Mesenchymal stem cell (in vitro differentiated cells and primary cell): ENCODE measurements at regions not wholly inside any gene's neighbourhood (a gene's known extent, or its start where the extent isn't known, plus 50 kb on each side); places are given as distances from the start of the nearest gene placed in this dataset.

ENCODE experiments used
- DNase-seq: peaks from one replicate; pipeline ENCODE4 v3.0.0-alpha.2; 2013
- H2AFZ ChIP-seq: one replicate; pipeline ENCODE4 v1.6.1; 2013; ENCODE audit warnings: low read depth, mild to moderate bottlenecking, control low read depth, inconsistent platforms, low read length, moderate library complexity
- H2AK5ac ChIP-seq: 2 replicates; pipeline ENCODE4 v1.6.1; 2013; ENCODE audit warnings: low read length, moderate library complexity, mild to moderate bottlenecking, inconsistent platforms; ENCODE audit not compliant: severe bottlenecking
- H2BK120ac ChIP-seq: one replicate; pipeline ENCODE4 v1.6.1; 2013; ENCODE audit warnings: low read depth, mild to moderate bottlenecking, inconsistent platforms, low read length, moderate library complexity
- H2BK12ac ChIP-seq, 2 experiments: one replicate each; pipeline ENCODE4 v1.6.1; 2013; ENCODE audit warnings: inconsistent platforms in 2 of 2, low read length in 2 of 2, mild to moderate bottlenecking in 2 of 2, moderate library complexity in 2 of 2, control low read depth in 1 of 2
- H2BK15ac ChIP-seq: one replicate; pipeline ENCODE4 v1.6.1; 2013; ENCODE audit warnings: mild to moderate bottlenecking, low read depth, inconsistent platforms; ENCODE audit not compliant: poor library complexity, severe bottlenecking
- H2BK5ac ChIP-seq: 2 replicates; pipeline ENCODE4 v1.6.1; 2013; ENCODE audit warnings: low read depth, mild to moderate bottlenecking, low read length, control low read depth, inconsistent platforms; ENCODE audit not compliant: poor library complexity, severe bottlenecking
- H3K14ac ChIP-seq, 2 experiments: one replicate each; pipeline ENCODE4 v1.6.1; 2013; ENCODE audit warnings: inconsistent platforms in 2 of 2, low read length in 2 of 2, control low read depth in 1 of 2, mild to moderate bottlenecking in 1 of 2, moderate library complexity in 1 of 2
- H3K18ac ChIP-seq, 2 experiments: one replicate each; pipeline ENCODE4 v1.6.1; 2013; ENCODE audit warnings: inconsistent platforms in 2 of 2, low read length in 2 of 2, control low read depth in 1 of 2, low read depth in 1 of 2, mild to moderate bottlenecking in 1 of 2
- H3K23ac ChIP-seq, 2 experiments: one replicate each; pipeline ENCODE4 v1.6.1; 2013; ENCODE audit warnings: inconsistent platforms in 2 of 2, low read length in 2 of 2, mild to moderate bottlenecking in 2 of 2, moderate library complexity in 2 of 2, control low read depth in 1 of 2
- H3K27ac ChIP-seq: 2 replicates; pipeline ENCODE4 v1.5.1; 2013; ENCODE audit warnings: mild to moderate bottlenecking, moderate library complexity, low read length, control low read depth, inconsistent platforms; ENCODE audit not compliant: poor library complexity, severe bottlenecking
- H3K27me3 ChIP-seq, 2 experiments: 2 replicates each; pipeline versions ENCODE4 v1.6.1 to v1.7.0; 2013; ENCODE audit warnings: low read length in 2 of 2, mild to moderate bottlenecking in 2 of 2, moderate library complexity in 2 of 2, control low read depth in 1 of 2, inconsistent platforms in 1 of 2; ENCODE audit not compliant: control insufficient read depth in 1 of 2, insufficient read depth in 1 of 2
- H3K36me3 ChIP-seq, 2 experiments: 2 replicates each; pipeline versions ENCODE4 v1.6.1 to v1.7.0; 2013; ENCODE audit warnings: low read length in 2 of 2, control low read depth in 1 of 2, inconsistent platforms in 1 of 2, low read depth in 1 of 2, mild to moderate bottlenecking in 1 of 2; ENCODE audit not compliant: insufficient read depth in 2 of 2, control insufficient read depth in 1 of 2
- H3K4ac ChIP-seq, 2 experiments: one replicate each; pipeline ENCODE4 v1.6.1; 2013; ENCODE audit warnings: inconsistent platforms in 2 of 2, low read length in 2 of 2, mild to moderate bottlenecking in 2 of 2, moderate library complexity in 2 of 2, control low read depth in 1 of 2, low read depth in 1 of 2
- H3K4me1 ChIP-seq: 2 replicates; pipeline ENCODE4 v1.6.1; 2013; ENCODE audit warnings: low read depth, low read length, control low read depth; ENCODE audit not compliant: control insufficient read depth, insufficient read depth
- H3K4me2 ChIP-seq: 2 replicates; pipeline ENCODE4 v1.6.1; 2013; ENCODE audit warnings: low read length, mild to moderate bottlenecking, inconsistent platforms; ENCODE audit not compliant: poor library complexity, severe bottlenecking
- H3K4me3 ChIP-seq, 2 experiments: 2 replicates each; pipeline versions ENCODE4 v1.5.1 to v1.7.0; 2013; ENCODE audit warnings: low read length in 2 of 2, mild to moderate bottlenecking in 2 of 2, control low read depth in 1 of 2, low read depth in 1 of 2; ENCODE audit not compliant: insufficient read depth in 1 of 2
- H3K79me1 ChIP-seq: replicated peaks from 2 replicates; pipeline ENCODE4 v1.6.1; 2013; ENCODE audit warnings: mild to moderate bottlenecking, control low read depth, low read length, inconsistent platforms; ENCODE audit not compliant: poor library complexity, severe bottlenecking
- H3K9ac ChIP-seq: 2 replicates; pipeline ENCODE4 v1.7.0; 2013; ENCODE audit warnings: mild to moderate bottlenecking, low read length, moderate library complexity
- H3K9me3 ChIP-seq: 2 replicates; pipeline ENCODE4 v1.7.0; 2013; ENCODE audit warnings: mild to moderate bottlenecking, low read length; ENCODE audit not compliant: control insufficient read depth
- H4K8ac ChIP-seq: one replicate; pipeline ENCODE4 v1.6.1; 2013; ENCODE audit warnings: inconsistent platforms, mild to moderate bottlenecking, low read length, moderate library complexity
- H4K91ac ChIP-seq: one replicate; pipeline ENCODE4 v1.6.1; 2013; ENCODE audit warnings: mild to moderate bottlenecking, low read length, inconsistent platforms
- WGBS: methylation state at CpG from one replicate; pipeline ENCODE4 v1.1.7; 2013; ENCODE audit warnings: mixed read lengths; 5-methylcytosine and 5-hydroxymethylcytosine counted together

DNA sequence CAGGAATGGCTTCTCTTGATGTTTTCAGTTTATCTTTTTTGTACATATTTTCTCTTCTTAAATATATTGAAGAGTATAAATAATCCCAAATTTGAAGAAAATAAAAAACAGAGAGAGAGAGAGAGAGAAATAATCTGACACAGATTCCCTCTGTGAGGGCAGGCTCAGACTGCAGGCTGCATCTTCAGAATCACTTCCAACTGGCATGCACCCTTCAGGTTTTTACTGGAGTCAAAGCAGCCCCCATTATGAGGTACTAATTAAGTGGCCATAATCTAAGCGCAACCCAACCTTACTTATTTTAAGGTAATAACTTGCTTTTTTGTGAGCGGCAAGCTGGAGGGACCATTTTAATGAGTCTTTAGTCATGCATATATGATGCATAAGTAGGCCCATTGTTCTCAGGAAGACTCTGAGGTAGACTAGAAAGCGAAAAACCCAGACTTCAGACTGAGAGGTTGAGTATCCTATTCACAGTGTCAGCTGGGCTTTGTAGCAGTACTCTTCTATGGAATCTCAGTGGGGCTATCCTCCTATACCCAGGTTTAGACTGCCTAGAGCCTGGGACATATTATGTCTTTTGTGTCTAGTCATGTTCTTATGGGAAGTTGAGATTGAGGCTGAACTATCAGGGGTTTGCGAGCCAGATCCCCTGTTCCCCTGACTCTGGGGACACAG, 167.4 kb downstream of the SP3 start:
- no peak overlapping the region for H3K23ac ChIP-seq
- H3K14ac ChIP-seq: no peak overlapping the region
- no peak overlapping the region for H4K91ac ChIP-seq
- no peak overlapping the region for H2AK5ac ChIP-seq
- no peaks in the 10 kb centered on the region for H3K4me1 ChIP-seq
- WGBS: 93% methylated on average over 3 of the region's 4 CpGs
- H2BK15ac ChIP-seq: no peak overlapping the region
- no peak overlapping the region for H2BK12ac ChIP-seq
- no peak overlapping the region for H3K9ac ChIP-seq
- no peak overlapping the region for H3K4me3 ChIP-seq
- no peak for DNase-seq
- no peak overlapping the region for H2BK120ac ChIP-seq
- H3K4me2 ChIP-seq: no peak overlapping the region
- no peak overlapping the region for H2BK5ac ChIP-seq
- H3K36me3 ChIP-seq: no peaks in the 10 kb centered on the region
- no peaks in the 10 kb centered on the region for H3K9me3 ChIP-seq
- no peak overlapping the region for H2AFZ ChIP-seq
- H4K8ac ChIP-seq: no peak overlapping the region
- H3K4ac ChIP-seq: no peak overlapping the region
- H3K18ac ChIP-seq: no peak overlapping the region
- no peaks in the 10 kb centered on the region for H3K27me3 ChIP-seq
- no peak overlapping the region for H3K27ac ChIP-seq
- H3K79me1 ChIP-seq: no peaks in the 10 kb centered on the region

DNA sequence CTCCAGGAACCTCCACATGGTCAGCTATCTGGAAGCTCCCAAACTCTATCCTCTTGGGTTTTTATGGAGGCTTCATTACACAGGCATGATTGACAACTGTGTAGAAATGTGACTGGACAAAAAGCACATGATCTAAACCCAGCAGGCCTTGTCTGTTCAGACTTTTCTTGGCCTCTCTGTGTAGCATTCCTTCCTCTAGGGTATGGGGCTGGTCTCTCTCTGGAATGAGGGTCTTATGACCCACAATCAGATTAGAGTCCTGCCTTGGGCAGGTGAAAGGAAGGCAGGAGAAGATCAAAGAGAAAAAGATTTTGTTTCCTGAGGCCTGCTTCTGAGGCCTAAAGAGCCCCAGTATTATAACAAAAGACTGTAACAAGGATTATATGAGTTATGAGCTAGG, 162.7 kb downstream of the SP3 start:
- H3K4me1 ChIP-seq: no peaks in the 10 kb centered on the region
- H3K9ac ChIP-seq: no peak overlapping the region
- no peak overlapping the region for H2BK5ac ChIP-seq
- no peaks in the 10 kb centered on the region for H3K36me3 ChIP-seq
- no peak overlapping the region for H3K18ac ChIP-seq
- H3K23ac ChIP-seq: no peak overlapping the region
- H2AFZ ChIP-seq: no peak overlapping the region
- H3K9me3 ChIP-seq: no peaks in the 10 kb centered on the region
- H3K4me2 ChIP-seq: no peak overlapping the region
- H3K14ac ChIP-seq: no peak overlapping the region
- no peak overlapping the region for H3K4me3 ChIP-seq
- no peak overlapping the region for H4K8ac ChIP-seq
- no peak overlapping the region for H2BK120ac ChIP-seq
- H3K79me1 ChIP-seq: no peaks in the 10 kb centered on the region
- no peak overlapping the region for H4K91ac ChIP-seq
- H3K4ac ChIP-seq: no peak overlapping the region
- H2AK5ac ChIP-seq: no peak overlapping the region
- no peak overlapping the region for H2BK12ac ChIP-seq
- no peak for DNase-seq
- H2BK15ac ChIP-seq: no peak overlapping the region
- H3K27ac ChIP-seq: no peak overlapping the region
- peaks cover 0 to 4% of the 10 kb centered on the region in 2 experiments for H3K27me3 ChIP-seq

DNA sequence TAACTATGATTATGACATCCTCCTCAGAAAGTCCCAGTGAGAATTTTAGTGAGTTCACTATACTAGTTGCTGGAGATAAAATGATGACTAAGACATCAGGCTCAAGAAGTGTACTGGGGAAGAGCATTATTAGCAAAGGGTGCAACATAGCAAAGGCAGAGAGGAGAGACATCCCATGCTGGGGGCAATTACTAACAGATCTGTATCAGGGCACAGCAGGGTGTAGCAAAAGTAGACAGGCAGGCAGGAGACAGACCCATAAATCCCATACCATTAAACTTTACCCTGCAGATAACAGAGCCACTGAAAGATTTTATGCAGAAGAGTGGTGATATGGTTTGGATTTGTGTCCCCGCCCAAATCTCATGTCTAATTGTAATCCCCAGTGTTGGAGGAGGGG, 161.7 kb downstream of the SP3 start:
- Histone ChIP-seq H2BK15ac (no peak overlapping the region), H3K4ac (no peak overlapping the region), H3K4me2 (no peak overlapping the region), H3K4me3 (no peak overlapping the region), H3K27me3 (peaks cover 0 to 4% of the 10 kb centered on the region in 2 experiments), H2AK5ac (no peak overlapping the region), H3K14ac (no peak overlapping the region), H3K4me1 (no peaks in the 10 kb centered on the region), H3K9me3 (no peaks in the 10 kb centered on the region), H3K79me1 (no peaks in the 10 kb centered on the region), H2BK12ac (no peak overlapping the region), H2BK5ac (no peak overlapping the region), H2AFZ (no peak overlapping the region), H3K18ac (no peak overlapping the region), H2BK120ac (no peak overlapping the region), H4K91ac (no peak overlapping the region), H3K9ac (no peak overlapping the region), H3K27ac (no peak overlapping the region), H3K36me3 (no peaks in the 10 kb centered on the region), H3K23ac (no peak overlapping the region), H4K8ac (no peak overlapping the region)
- 100% methylated on average over 1 of the region's 1 CpG for WGBS
- DNase-seq: no peak

DNA sequence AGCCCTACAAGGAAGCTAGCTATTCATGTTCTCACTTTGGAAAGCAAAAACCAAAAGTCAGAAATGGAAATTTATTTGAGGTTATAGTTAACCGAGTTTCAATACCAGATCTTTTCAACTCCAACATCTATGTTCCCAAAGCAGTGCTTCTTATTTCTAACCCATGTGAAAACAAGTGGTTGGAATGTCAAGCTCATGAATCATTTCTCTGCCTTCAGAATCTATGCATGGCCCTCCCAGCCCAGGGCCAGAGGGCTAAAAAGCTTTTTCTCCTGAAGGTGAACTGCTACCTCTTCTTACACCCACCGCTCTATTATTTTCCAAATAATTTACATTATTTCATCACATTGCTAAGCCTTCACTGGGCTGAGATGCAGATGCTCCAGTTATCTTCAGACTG, 158.4 kb downstream of the SP3 start:
- Histone ChIP-seq H3K9me3 (no peaks in the 10 kb centered on the region), H3K79me1 (no peaks in the 10 kb centered on the region), H3K23ac (no peak overlapping the region), H2BK12ac (no peak overlapping the region), H2BK120ac (no peak overlapping the region), H3K36me3 (no peaks in the 10 kb centered on the region), H4K91ac (no peak overlapping the region), H3K4me3 (no peak overlapping the region), H2AFZ (no peak overlapping the region), H3K4ac (no peak overlapping the region), H2BK15ac (no peak overlapping the region), H2AK5ac (no peak overlapping the region), H3K18ac (no peak overlapping the region), H3K9ac (no peak overlapping the region), H2BK5ac (no peak overlapping the region), H3K14ac (no peak overlapping the region), H4K8ac (no peak overlapping the region), H3K4me1 (no peaks in the 10 kb centered on the region), H3K4me2 (no peak overlapping the region), H3K27me3 (peaks cover 0 to 4% of the 10 kb centered on the region in 2 experiments), H3K27ac (no peak overlapping the region)
- WGBS: 98% methylated on average over 2 of the region's 2 CpGs
- no peak for DNase-seq
